MM.1S (cell line): ENCODE measurements at regions not wholly inside any gene's neighbourhood (a gene's known extent, or its start where the extent isn't known, plus 50 kb on each side); places are given as distances from the start of the nearest gene placed in this dataset.

Experiments used
- DNase-seq: peaks from one replicate; pipeline ENCODE4 v3.0.0-alpha.2; 2015
- H2AFZ ChIP-seq: fragments of 300-600 bp; sonication (generic); 2 replicates; pipeline ENCODE4 v1.6.0; 2016; ENCODE audit warnings: antibody characterized with exemption, low read length
- H3F3A ChIP-seq: fragments of 300-600 bp; sonication (generic); 2 replicates; pipeline ENCODE4 v1.6.1; 2016; ENCODE audit warnings: mild to moderate bottlenecking, antibody characterized with exemption, low read length, moderate library complexity, mixed read lengths; ENCODE audit not compliant: insufficient read depth
- H3K27ac ChIP-seq: fragments of 300-600 bp; sonication (generic); 2 replicates; pipeline ENCODE4 v1.5.1; 2016; ENCODE audit warnings: mild to moderate bottlenecking, low read length
- H3K27me3 ChIP-seq: fragments of 300-600 bp; sonication (generic); replicated peaks from 2 replicates; pipeline ENCODE4 v1.6.0; 2016; ENCODE audit warnings: low read length; ENCODE audit not compliant: insufficient read depth
- H3K36me3 ChIP-seq: fragments of 300-600 bp; sonication (generic); replicated peaks from 2 replicates; pipeline ENCODE4 v1.6.1; 2016; ENCODE audit warnings: mild to moderate bottlenecking, low read length, mixed read lengths; ENCODE audit not compliant: insufficient read depth
- H3K4me1 ChIP-seq: fragments of 300-600 bp; sonication (generic); 2 replicates; pipeline ENCODE4 v1.6.1; 2016; ENCODE audit warnings: low read length, mixed read lengths
- H3K4me2 ChIP-seq: fragments of 300-600 bp; sonication (generic); 2 replicates; pipeline ENCODE4 v1.6.0; 2016; ENCODE audit warnings: low read depth, low read length
- H3K4me3 ChIP-seq: fragments of 300-600 bp; sonication (generic); 2 replicates; pipeline ENCODE4 v1.5.1; 2016; ENCODE audit warnings: low read length, mixed read lengths
- H3K79me2 ChIP-seq: fragments of 300-600 bp; sonication (generic); 2 replicates; pipeline ENCODE4 v1.6.1; 2016; ENCODE audit warnings: mixed run types, low read length, mixed read lengths
- H3K9ac ChIP-seq: fragments of 300-600 bp; sonication (generic); 2 replicates; pipeline ENCODE4 v1.6.1; 2016; ENCODE audit warnings: low read length, mixed read lengths
- H3K9me2 ChIP-seq: fragments of 300-600 bp; sonication (generic); replicated peaks from 2 replicates; pipeline ENCODE4 v1.6.1; 2016; ENCODE audit warnings: mild to moderate bottlenecking, low read length, mixed read lengths; ENCODE audit not compliant: insufficient read depth
- H3K9me3 ChIP-seq: fragments of 300-600 bp; sonication (generic); replicated peaks from 2 replicates; pipeline ENCODE4 v1.6.1; 2016; ENCODE audit warnings: mild to moderate bottlenecking, low read length, mixed read lengths; ENCODE audit not compliant: insufficient read depth
- H4K20me1 ChIP-seq: fragments of 300-600 bp; sonication (generic); 2 replicates; pipeline ENCODE4 v1.6.1; 2016; ENCODE audit warnings: mild to moderate bottlenecking, low read length, moderate library complexity, mixed read lengths; ENCODE audit not compliant: insufficient read depth
- EZH2 ChIP-seq: fragments of 300-600 bp; sonication (generic); optimal IDR thresholded peaks from 2 replicates; pipeline ENCODE3; 2017; ENCODE audit warnings: low read depth, mild to moderate bottlenecking, antibody characterized with exemption, low read length, mixed read lengths
- EZH2phosphoT487 ChIP-seq: fragments of 300-600 bp; sonication (generic); IDR thresholded peaks from 2 replicates; pipeline ENCODE4 v1.6.1; 2018; ENCODE audit warnings: antibody characterized with exemption, low read length
- TF ChIP-seq, protein P1 (sequence below): fragments of 300-600 bp; sonication (generic); IDR thresholded peaks from 2 replicates; pipeline ENCODE4 v1.5.1; 2016; ENCODE audit warnings: antibody characterized with exemption, low read length, mixed read lengths

DNA sequence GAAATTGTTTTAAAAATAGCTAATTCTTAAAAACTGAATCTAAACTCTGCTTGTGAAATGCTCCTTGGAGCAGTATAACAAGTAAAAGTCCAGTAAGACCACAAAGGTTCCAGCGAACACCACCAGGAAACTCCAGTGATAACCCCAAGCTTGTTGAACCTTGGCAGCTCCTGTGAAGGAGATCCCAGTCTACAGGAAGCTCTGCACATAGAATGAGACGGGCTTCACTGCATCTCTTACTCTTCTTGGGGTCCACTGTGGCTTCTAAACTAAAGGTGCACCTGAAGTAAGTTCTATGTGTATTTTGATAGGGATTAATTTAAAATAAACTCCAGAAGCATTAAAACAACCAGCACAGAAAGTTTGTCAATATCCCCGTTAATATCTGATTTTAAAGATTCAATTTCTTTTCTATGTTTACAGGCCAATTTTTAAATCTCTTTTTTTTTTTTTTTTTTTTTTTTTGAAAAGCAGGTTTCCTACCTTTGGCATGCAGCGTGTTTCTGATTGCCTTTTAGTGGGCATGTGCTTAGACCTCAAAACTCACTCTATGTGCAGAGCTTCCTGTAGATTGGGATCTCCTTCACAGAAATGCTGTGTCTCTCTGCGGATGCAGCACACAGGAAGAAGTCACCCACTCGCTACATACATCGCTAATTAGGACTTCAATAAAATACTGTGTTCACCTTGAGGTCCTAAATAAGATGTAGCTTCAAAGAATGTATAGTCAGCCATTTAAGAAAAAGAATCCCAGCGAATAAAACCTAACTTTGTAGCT lies 508.5 kb downstream of the KLF12 start:
- H3K9me2 ChIP-seq = no peaks in the 10 kb centered on the region
- H2AFZ ChIP-seq = no peak overlapping the region
- no peaks in the 10 kb centered on the region for H3K79me2 ChIP-seq
- H3K9me3 ChIP-seq = no peaks in the 10 kb centered on the region
- TF ChIP-seq EZH2phosphoT487 (no peak), EZH2 (no peak)
- TF ChIP-seq, protein P1, sequence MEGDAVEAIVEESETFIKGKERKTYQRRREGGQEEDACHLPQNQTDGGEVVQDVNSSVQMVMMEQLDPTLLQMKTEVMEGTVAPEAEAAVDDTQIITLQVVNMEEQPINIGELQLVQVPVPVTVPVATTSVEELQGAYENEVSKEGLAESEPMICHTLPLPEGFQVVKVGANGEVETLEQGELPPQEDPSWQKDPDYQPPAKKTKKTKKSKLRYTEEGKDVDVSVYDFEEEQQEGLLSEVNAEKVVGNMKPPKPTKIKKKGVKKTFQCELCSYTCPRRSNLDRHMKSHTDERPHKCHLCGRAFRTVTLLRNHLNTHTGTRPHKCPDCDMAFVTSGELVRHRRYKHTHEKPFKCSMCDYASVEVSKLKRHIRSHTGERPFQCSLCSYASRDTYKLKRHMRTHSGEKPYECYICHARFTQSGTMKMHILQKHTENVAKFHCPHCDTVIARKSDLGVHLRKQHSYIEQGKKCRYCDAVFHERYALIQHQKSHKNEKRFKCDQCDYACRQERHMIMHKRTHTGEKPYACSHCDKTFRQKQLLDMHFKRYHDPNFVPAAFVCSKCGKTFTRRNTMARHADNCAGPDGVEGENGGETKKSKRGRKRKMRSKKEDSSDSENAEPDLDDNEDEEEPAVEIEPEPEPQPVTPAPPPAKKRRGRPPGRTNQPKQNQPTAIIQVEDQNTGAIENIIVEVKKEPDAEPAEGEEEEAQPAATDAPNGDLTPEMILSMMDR = no peak
- H3K27me3 ChIP-seq = no peaks in the 10 kb centered on the region
- no peak overlapping the region for H3K27ac ChIP-seq
- no peaks in the 10 kb centered on the region for H3K36me3 ChIP-seq
- no peak overlapping the region for H3K4me2 ChIP-seq
- no peaks in the 10 kb centered on the region for H3K4me1 ChIP-seq
- no peak overlapping the region for H3K9ac ChIP-seq
- H3F3A ChIP-seq = no peaks in the 10 kb centered on the region
- DNase-seq = no peak
- no peak overlapping the region for H3K4me3 ChIP-seq
- H4K20me1 ChIP-seq = no peaks in the 10 kb centered on the region

DNA sequence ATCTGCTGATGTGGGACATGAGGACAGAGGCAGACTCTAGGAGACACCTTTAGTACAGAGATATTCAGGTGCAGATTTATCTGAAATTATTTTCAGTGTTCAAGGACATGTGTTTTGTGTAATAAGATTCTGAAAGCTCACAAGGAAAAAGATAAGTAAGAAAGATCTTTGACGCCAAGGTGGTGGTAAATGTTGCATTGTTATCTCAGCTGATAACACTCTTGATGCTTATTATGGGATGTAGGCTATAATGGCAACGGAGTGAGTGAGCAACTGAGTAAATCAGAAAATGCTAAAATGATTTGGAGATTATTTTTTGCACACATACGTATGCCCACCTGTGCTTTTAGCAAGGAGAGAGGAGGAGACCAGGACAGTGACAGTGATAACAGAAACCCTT lies 510.9 kb downstream of the KLF12 start:
- Histone ChIP-seq H3K79me2 (no peaks in the 10 kb centered on the region), H3K4me2 (no peak overlapping the region), H3K9ac (no peak overlapping the region), H3K9me3 (no peaks in the 10 kb centered on the region), H3F3A (no peaks in the 10 kb centered on the region), H3K36me3 (no peaks in the 10 kb centered on the region), H2AFZ (no peak overlapping the region), H3K4me1 (no peaks in the 10 kb centered on the region), H3K27ac (no peak overlapping the region), H3K9me2 (no peaks in the 10 kb centered on the region), H4K20me1 (no peaks in the 10 kb centered on the region), H3K4me3 (no peak overlapping the region), H3K27me3 (no peaks in the 10 kb centered on the region)
- TF ChIP-seq EZH2 (no peak), EZH2phosphoT487 (no peak)
- TF ChIP-seq, protein P1 = no peak
- no peak for DNase-seq

DNA sequence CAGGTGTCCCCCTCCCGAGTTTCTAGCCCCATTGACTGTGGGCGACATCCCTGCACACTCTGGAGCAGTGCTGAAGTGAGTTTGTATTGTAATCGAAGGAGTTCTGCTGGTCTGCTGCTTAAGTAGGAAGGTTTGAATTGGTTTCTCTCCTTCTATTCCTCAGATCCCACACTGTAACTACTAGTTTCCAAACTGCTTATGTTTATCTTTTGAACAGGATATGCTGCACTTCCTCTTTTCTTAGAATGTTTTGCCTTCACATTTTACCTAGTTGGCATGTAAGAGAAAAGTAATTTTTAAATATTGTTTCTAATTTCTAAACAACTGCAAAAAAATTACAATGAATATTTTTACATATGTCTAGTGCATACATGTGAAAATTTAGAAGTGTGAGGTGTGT lies 511.8 kb downstream of the KLF12 start:
- H3K27ac ChIP-seq = no peak overlapping the region
- H3K9me3 ChIP-seq = no peaks in the 10 kb centered on the region
- H3F3A ChIP-seq = no peaks in the 10 kb centered on the region
- H3K79me2 ChIP-seq = no peaks in the 10 kb centered on the region
- TF ChIP-seq, protein P1 = no peak
- no peak for TF ChIP-seq EZH2phosphoT487
- no peak for TF ChIP-seq EZH2
- H3K4me1 ChIP-seq = no peaks in the 10 kb centered on the region
- no peak overlapping the region for H3K4me2 ChIP-seq
- no peak overlapping the region for H2AFZ ChIP-seq
- no peak overlapping the region for H3K9ac ChIP-seq
- no peaks in the 10 kb centered on the region for H3K36me3 ChIP-seq
- H3K27me3 ChIP-seq = no peaks in the 10 kb centered on the region
- H3K9me2 ChIP-seq = no peaks in the 10 kb centered on the region
- H4K20me1 ChIP-seq = no peaks in the 10 kb centered on the region
- DNase-seq = no peak
- H3K4me3 ChIP-seq = no peak overlapping the region
